Ishikawa (cell line): ENCODE measurements at regions not wholly inside any gene's neighbourhood (a gene's known extent, or its start where the extent isn't known, plus 50 kb on each side); places are given as distances from the start of the nearest gene placed in this dataset.

Experiments used
- CEBPB ChIP-seq: IDR thresholded peaks from 2 replicates; pipeline ENCODE4 v1.6.1; 2012
- CREB1 ChIP-seq: IDR thresholded peaks from 2 replicates; pipeline ENCODE4 v1.6.1; 2012; ENCODE audit warnings: low read depth
- EGR1 ChIP-seq: IDR thresholded peaks from 2 replicates; pipeline ENCODE4 v1.6.1; 2012
- EP300 ChIP-seq: IDR thresholded peaks from 2 replicates; pipeline ENCODE4 v1.6.1; 2012; ENCODE audit warnings: borderline replicate concordance
- FOXM1 ChIP-seq: IDR thresholded peaks from 2 replicates; pipeline ENCODE4 v1.6.1; 2012; ENCODE audit warnings: low read depth, borderline replicate concordance
- MAX ChIP-seq: IDR thresholded peaks from 2 replicates; pipeline ENCODE4 v1.6.1; 2012
- NFIC ChIP-seq: IDR thresholded peaks from 2 replicates; pipeline ENCODE4 v1.6.1; 2012
- RAD21 ChIP-seq: IDR thresholded peaks from 2 replicates; pipeline ENCODE4 v1.6.1; 2012; ENCODE audit warnings: low read depth
- REST ChIP-seq: IDR thresholded peaks from 2 replicates; pipeline ENCODE4 v1.6.1; 2012; ENCODE audit warnings: low read depth, mild to moderate bottlenecking
- TAF1 ChIP-seq: IDR thresholded peaks from 2 replicates; pipeline ENCODE4 v1.6.1; 2012; ENCODE audit warnings: low read depth, mild to moderate bottlenecking
- TCF12 ChIP-seq: IDR thresholded peaks from 2 replicates; pipeline ENCODE4 v1.6.1; 2012; ENCODE audit warnings: low read depth
- TEAD4 ChIP-seq: IDR thresholded peaks from 2 replicates; pipeline ENCODE4 v1.6.1; 2012
- USF1 ChIP-seq: IDR thresholded peaks from 2 replicates; pipeline ENCODE4 v1.6.1; 2012
- YY1 ChIP-seq: IDR thresholded peaks from 2 replicates; pipeline ENCODE4 v1.6.1; 2012; ENCODE audit warnings: low read depth
- ZBTB7A ChIP-seq: IDR thresholded peaks from 2 replicates; pipeline ENCODE4 v1.6.1; 2012; ENCODE audit warnings: low read depth

GRCh38 chr5:124088289-124089032 is 576.5 kb downstream of the CSNK1G3 start:
- no peak for TF ChIP-seq EGR1
- TF ChIP-seq CREB1, result no peak
- TF ChIP-seq NFIC, result no peak
- no peak for TF ChIP-seq REST
- TF ChIP-seq TCF12, result no peak
- no peak for TF ChIP-seq ZBTB7A
- TF ChIP-seq RAD21, result no peak
- no peak for TF ChIP-seq FOXM1
- TF ChIP-seq TAF1, result no peak
- no peak for TF ChIP-seq YY1
- no peak for TF ChIP-seq TEAD4
- TF ChIP-seq MAX, result no peak
- TF ChIP-seq EP300, result no peak
- TF ChIP-seq CEBPB, result no peak
- TF ChIP-seq USF1, result no peak

GRCh38 chr5:124087752-124088151 is 575.8 kb downstream of the CSNK1G3 start:
- TF ChIP-seq CREB1 (no peak), EGR1 (no peak), TAF1 (no peak), ZBTB7A (no peak), USF1 (no peak), CEBPB (no peak), TEAD4 (no peak), MAX (no peak), FOXM1 (no peak), TCF12 (no peak), NFIC (no peak), RAD21 (no peak), YY1 (no peak), REST (no peak), EP300 (no peak)

- TF ChIP-seq NFIC (no peak), MAX (no peak), FOXM1 (no peak), YY1 (no peak), TAF1 (no peak), TCF12 (no peak), CEBPB (no peak), USF1 (no peak), EGR1 (no peak), CREB1 (no peak), EP300 (no peak), REST (no peak), RAD21 (no peak), TEAD4 (no peak)
Measured at GRCh38 chr5:124080256-124080655, 568.3 kb downstream of the CSNK1G3 start.

- TF ChIP-seq NFIC (no peak), CEBPB (no peak), TAF1 (no peak)
Measured at GRCh38 chr5:124079062-124079461, 567.1 kb downstream of the CSNK1G3 start.
